Astrocyte (in vitro differentiated cells and primary cell): ENCODE measurements at regions not wholly inside any gene's neighbourhood (a gene's known extent, or its start where the extent isn't known, plus 50 kb on each side); places are given as distances from the start of the nearest gene placed in this dataset.

ENCODE experiments used
- EZH2 ChIP-seq: IDR thresholded peaks from 2 replicates; pipeline ENCODE4 v1.6.1; 2012; ENCODE audit warnings: mild to moderate bottlenecking, low read length, inconsistent platforms; ENCODE audit not compliant: insufficient read depth
- TF ChIP-seq, protein P1 (sequence below): IDR thresholded peaks from 2 replicates; pipeline ENCODE4 v1.5.1; 2011; ENCODE audit warnings: low read depth, mild to moderate bottlenecking, inconsistent platforms, low read length, moderate library complexity; ENCODE audit not compliant: insufficient read depth

DNA sequence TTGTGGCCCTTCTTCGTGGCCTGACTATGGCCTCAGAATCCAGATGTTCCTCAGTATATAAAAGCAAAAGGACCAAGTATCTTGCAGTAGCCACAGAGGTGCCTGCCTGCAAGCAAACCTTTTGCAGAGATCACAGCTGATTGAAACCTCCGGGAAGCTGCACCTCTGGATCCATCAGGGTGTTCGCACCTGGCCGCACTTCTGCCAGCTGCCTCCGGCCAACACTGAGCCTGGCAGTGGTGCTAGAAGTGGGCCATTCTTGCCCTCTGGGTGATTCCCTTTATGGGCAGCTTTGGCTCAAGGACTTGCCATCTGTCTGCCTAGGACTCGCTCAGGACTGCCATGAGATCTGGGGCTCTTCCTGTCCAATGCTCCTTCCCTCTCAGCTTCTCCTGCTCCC is 214.6 kb upstream of the ECI2 start:
- TF ChIP-seq, protein P1, sequence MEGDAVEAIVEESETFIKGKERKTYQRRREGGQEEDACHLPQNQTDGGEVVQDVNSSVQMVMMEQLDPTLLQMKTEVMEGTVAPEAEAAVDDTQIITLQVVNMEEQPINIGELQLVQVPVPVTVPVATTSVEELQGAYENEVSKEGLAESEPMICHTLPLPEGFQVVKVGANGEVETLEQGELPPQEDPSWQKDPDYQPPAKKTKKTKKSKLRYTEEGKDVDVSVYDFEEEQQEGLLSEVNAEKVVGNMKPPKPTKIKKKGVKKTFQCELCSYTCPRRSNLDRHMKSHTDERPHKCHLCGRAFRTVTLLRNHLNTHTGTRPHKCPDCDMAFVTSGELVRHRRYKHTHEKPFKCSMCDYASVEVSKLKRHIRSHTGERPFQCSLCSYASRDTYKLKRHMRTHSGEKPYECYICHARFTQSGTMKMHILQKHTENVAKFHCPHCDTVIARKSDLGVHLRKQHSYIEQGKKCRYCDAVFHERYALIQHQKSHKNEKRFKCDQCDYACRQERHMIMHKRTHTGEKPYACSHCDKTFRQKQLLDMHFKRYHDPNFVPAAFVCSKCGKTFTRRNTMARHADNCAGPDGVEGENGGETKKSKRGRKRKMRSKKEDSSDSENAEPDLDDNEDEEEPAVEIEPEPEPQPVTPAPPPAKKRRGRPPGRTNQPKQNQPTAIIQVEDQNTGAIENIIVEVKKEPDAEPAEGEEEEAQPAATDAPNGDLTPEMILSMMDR, result no peak
- no peak for TF ChIP-seq EZH2
